Suprapubic skin (tissue), 4 donors: ENCODE measurements at regions not wholly inside any gene's neighbourhood (a gene's known extent, or its start where the extent isn't known, plus 50 kb on each side); places are given as distances from the start of the nearest gene placed in this dataset.
"Not testable (repeated sequence)": the region's sequence is repeated elsewhere in the genome, so short reads cannot be mapped to it uniquely, and the experiment has no call there.

Experiments
- DNase-seq, 2 donors: peaks; one replicate each; pipeline ENCODE4 v3.0.0-alpha.2; 2019; ENCODE audit warnings: low spot score in 2 of 2
- H3K27ac ChIP-seq: fragments of 200-600 bp; sonication (generic); one replicate; pipeline ENCODE4 v1.5.1; 2019
- H3K27me3 ChIP-seq: fragments of 200-600 bp; sonication (generic); one replicate; pipeline ENCODE4 v1.5.1; 2019
- H3K36me3 ChIP-seq: fragments of 200-600 bp; sonication (generic); one replicate; pipeline ENCODE4 v1.5.1; 2019
- H3K4me1 ChIP-seq: fragments of 200-600 bp; sonication (generic); one replicate; pipeline ENCODE4 v1.5.1; 2019
- H3K4me3 ChIP-seq: fragments of 200-600 bp; sonication (generic); one replicate; pipeline ENCODE4 v1.5.1; 2019; ENCODE audit warnings: mild to moderate bottlenecking
- H3K9me3 ChIP-seq: fragments of 200-600 bp; sonication (generic); one replicate; pipeline ENCODE4 v1.5.1; 2019
- EP300 ChIP-seq: sonication (generic); formaldehyde crosslinking; IDR thresholded peaks from one replicate; pipeline ENCODE4 v1.6.1; 2017; ENCODE audit warnings: antibody characterized with exemption
- POLR2A ChIP-seq, 2 donors: fragments of 450-650 bp; IDR thresholded peaks; one replicate each; pipeline ENCODE4 v1.6.1; 2017; ENCODE audit warnings: antibody characterized with exemption in 2 of 2, mild to moderate bottlenecking in 2 of 2, moderate library complexity in 2 of 2
- POLR2AphosphoS5 ChIP-seq, 3 donors: sonication (generic); formaldehyde crosslinking; IDR thresholded peaks; one replicate each; pipeline ENCODE4 v1.6.1; 2017; ENCODE audit warnings: antibody characterized with exemption in 3 of 3
- WGBS: methylation state at CpG from one replicate; pipeline ENCODE4 v1.1.5; 2018; 5-methylcytosine and 5-hydroxymethylcytosine counted together
- TF ChIP-seq, protein P1 (sequence below), 2 donors: fragments of 200-600 bp in 1 of 2; fragments of 450-650 bp in 1 of 2; sonication (generic) in 1 of 2; IDR thresholded peaks; one replicate each; pipeline ENCODE4 v1.5.1; 2016 to 2019; ENCODE audit warnings: antibody characterized with exemption in 2 of 2, mild to moderate bottlenecking in 1 of 2, moderate library complexity in 1 of 2

DNA sequence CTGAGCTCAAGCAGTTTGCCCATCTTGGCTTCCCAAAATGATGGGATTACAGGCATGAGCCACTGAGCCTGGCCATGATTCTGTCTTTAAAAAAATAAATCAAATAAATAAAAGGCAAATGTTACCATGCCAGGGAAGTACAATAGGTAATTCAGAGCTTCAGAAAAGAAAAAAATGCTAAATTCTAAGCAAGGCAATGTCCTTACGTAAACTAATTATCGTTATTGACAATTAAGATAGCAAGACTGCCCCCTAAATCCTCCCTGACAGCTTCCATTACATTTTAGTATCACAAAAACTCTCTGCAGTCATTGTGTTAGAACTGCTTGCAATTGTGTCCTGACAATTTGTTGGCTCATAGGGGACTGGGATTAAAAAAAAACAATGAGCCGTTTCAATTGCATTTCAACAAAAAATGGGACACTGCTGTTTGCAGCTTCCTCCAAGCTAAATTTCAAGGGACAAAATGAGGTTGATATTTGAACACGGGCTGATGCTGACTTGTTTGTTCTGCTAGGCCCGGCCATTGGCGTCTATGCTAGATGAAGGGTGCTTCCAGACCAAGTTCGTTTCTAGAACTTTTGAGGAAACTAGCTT lies 88.9 kb downstream of the MOGAT1 start:
- no peak for TF ChIP-seq EP300
- TF ChIP-seq, protein P1, sequence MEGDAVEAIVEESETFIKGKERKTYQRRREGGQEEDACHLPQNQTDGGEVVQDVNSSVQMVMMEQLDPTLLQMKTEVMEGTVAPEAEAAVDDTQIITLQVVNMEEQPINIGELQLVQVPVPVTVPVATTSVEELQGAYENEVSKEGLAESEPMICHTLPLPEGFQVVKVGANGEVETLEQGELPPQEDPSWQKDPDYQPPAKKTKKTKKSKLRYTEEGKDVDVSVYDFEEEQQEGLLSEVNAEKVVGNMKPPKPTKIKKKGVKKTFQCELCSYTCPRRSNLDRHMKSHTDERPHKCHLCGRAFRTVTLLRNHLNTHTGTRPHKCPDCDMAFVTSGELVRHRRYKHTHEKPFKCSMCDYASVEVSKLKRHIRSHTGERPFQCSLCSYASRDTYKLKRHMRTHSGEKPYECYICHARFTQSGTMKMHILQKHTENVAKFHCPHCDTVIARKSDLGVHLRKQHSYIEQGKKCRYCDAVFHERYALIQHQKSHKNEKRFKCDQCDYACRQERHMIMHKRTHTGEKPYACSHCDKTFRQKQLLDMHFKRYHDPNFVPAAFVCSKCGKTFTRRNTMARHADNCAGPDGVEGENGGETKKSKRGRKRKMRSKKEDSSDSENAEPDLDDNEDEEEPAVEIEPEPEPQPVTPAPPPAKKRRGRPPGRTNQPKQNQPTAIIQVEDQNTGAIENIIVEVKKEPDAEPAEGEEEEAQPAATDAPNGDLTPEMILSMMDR (IDR thresholded peaks at IDR 0.05): no peak
- TF ChIP-seq POLR2A (IDR thresholded peaks at IDR 0.05): no peak
- TF ChIP-seq POLR2AphosphoS5 (IDR thresholded peaks at IDR 0.05): no peak
- 78% methylated on average over 7 of the region's 7 CpGs for WGBS

DNA sequence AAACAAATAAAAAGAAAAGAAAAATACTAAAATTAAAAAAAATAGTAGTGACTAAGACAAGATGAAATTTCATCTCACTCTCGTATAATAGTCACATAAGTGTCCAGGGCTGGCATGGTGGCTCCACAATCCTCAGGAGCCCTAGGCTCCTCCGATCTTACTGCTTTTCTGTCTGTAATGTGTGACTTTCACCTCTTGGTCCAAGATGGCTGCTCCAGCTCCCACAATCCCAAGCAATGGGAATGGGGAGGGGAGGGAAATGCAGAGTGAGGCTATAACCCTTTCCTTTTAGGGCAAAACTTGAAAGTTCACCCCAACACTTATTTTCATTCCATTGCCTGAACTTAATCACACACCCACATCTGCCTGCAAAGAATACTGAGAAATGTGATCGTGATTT lies 90.4 kb downstream of the MOGAT1 start:
- H3K4me1 ChIP-seq: no peaks in the 10 kb centered on the region
- H3K9me3 ChIP-seq: no peaks in the 10 kb centered on the region
- H3K27ac ChIP-seq: no peak overlapping the region
- TF ChIP-seq EP300: no peak
- TF ChIP-seq POLR2AphosphoS5 (IDR thresholded peaks at IDR 0.05): no peak
- TF ChIP-seq, protein P1 (IDR thresholded peaks at IDR 0.05): no peak
- no peak for TF ChIP-seq POLR2A (IDR thresholded peaks at IDR 0.05)
- WGBS: 87% methylated on average over 3 of the region's 3 CpGs
- no peak overlapping the region for H3K4me3 ChIP-seq
- no peaks in the 10 kb centered on the region for H3K27me3 ChIP-seq
- DNase-seq: no peak
- no peaks in the 10 kb centered on the region for H3K36me3 ChIP-seq

More for the DNA sequence above, 88.9 kb downstream of the MOGAT1 start:
- Histone ChIP-seq H3K9me3 (no peaks in the 10 kb centered on the region), H3K36me3 (no peaks in the 10 kb centered on the region), H3K4me3 (no peak overlapping the region), H3K27ac (no peak overlapping the region), H3K4me1 (no peaks in the 10 kb centered on the region), H3K27me3 (no peaks in the 10 kb centered on the region)
- no peak for DNase-seq

DNA sequence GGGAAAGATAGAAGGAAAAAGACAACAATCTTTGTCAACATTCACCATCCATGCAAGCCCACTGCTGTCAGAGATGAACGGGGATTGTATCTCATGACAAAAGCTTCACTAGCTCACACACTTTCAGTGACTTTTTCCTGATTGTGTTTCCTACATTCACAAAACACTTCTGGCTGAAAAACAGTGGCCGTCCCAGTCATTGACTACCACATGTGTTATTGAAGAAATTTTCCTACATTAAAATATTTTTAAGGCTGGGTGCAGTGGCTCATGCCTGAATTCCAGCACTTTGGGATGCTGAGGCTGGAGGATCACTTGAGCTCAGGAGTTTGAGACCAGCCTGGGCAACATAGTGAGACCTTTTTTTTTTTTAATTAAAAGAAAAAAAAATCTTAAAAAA lies 90.9 kb downstream of the MOGAT1 start:
- H3K9me3 ChIP-seq: no peaks in the 10 kb centered on the region
- H3K27ac ChIP-seq: no peak overlapping the region
- DNase-seq: no peak
- TF ChIP-seq POLR2AphosphoS5 (IDR thresholded peaks at IDR 0.05) (no peak), EP300 (no peak), POLR2A (IDR thresholded peaks at IDR 0.05) (no peak)
- TF ChIP-seq, protein P1 (IDR thresholded peaks at IDR 0.05): no peak
- H3K4me3 ChIP-seq: no peak overlapping the region
- H3K36me3 ChIP-seq: no peaks in the 10 kb centered on the region
- H3K4me1 ChIP-seq: no peaks in the 10 kb centered on the region
- 47% methylated on average over 2 of the region's 2 CpGs for WGBS
- H3K27me3 ChIP-seq: no peaks in the 10 kb centered on the region

DNA sequence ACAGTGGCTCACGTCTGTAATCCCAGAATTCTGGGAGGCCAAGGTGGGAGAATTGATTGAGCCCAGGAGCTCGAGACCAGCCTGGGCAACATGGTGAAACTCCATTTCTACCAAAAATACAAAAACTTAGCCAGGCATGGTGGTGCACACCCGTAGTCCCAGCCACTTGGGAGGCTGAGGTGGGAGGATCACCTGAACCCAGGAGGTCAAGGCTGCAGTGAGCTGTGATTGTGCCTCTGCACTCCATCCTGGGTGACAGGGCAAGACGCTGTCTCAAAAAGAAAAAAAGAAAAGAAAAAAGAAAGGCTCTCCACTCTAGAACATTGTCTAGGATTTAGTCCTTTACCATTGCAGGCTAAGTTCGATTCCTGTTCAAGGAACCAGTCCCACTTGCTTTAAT lies 94.4 kb downstream of the MOGAT1 start:
- H3K4me1 ChIP-seq, DNase-seq: not testable (repeated sequence)

DNA sequence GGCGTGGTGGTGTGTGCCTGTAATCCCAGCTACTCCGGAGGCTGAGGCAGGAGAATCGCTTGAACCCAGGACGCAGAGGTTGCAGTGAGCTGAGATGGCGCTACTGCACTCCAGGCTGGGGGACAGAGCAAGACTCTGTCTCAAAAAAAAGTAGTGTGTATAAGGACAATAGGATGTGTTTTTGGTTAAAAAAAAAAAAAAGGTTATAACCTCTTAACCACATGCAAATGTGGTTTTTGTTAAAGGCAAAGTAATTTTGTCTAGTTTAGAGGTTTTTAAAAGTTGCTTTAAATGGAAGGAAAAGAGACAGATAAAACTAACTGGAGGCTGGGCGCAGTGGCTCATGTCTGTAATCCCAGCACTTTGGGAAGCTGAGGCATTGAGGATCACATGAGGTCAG lies 92.8 kb upstream of the ACSL3 start:
- H3K9me3 ChIP-seq, H3K4me1 ChIP-seq, H3K4me3 ChIP-seq, DNase-seq, H3K27ac ChIP-seq, H3K27me3 ChIP-seq, H3K36me3 ChIP-seq: not testable (repeated sequence)
- WGBS: 87% methylated on average over 6 of the region's 6 CpGs

More for the DNA sequence above, 94.4 kb downstream of the MOGAT1 start:
- not testable (repeated sequence) for H3K36me3 ChIP-seq, H3K27me3 ChIP-seq, H3K9me3 ChIP-seq, H3K4me3 ChIP-seq, H3K27ac ChIP-seq
- 67% methylated on average over 5 of the region's 5 CpGs for WGBS

DNA sequence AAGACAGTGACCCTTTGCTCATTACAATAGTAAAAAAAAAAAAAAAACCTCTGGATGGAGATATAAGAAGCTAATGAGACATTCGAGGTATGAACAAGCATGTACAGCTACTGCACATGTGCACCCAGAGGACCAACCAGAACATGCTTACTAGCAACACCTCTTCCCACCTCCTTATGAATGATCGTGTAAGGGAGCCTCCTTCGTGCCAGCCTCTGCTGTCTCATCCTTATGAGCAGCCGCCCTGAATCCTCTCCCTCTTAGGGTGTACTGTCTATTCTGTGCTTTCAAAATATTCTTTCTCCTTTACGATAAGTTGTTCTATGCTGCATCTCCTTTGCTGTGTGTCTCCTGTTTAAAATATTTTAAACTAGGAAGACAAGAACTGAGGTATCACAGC lies 91.4 kb upstream of the ACSL3 start:
- no peak for DNase-seq
- Histone ChIP-seq H3K4me3 (no peak overlapping the region), H3K36me3 (no peaks in the 10 kb centered on the region), H3K4me1 (no peaks in the 10 kb centered on the region), H3K27ac (no peak overlapping the region), H3K9me3 (no peaks in the 10 kb centered on the region), H3K27me3 (no peaks in the 10 kb centered on the region)
- WGBS: 71% methylated on average over 5 of the region's 5 CpGs
- no peak for TF ChIP-seq EP300

DNA sequence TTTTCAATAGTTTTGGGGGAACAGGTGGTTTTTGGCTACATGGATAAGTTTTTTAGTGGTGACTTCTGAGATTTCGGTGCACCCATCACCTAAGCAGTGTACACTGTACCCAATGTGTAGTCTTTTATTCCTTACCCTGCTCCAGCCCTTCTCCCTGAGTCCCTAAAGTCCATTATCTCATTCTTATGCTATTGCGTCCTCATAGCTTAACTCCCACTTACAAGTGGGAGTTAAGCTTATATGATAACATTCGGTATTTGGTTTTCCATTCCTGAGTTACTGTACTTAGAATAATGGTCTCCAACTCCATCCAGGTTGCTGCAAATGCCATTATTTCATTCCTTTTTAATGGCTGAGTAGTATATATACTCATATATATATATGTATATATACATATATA lies 90.9 kb upstream of the ACSL3 start:
- H3K36me3 ChIP-seq: no peaks in the 10 kb centered on the region
- DNase-seq: no peak
- WGBS: 94% methylated on average over 3 of the region's 3 CpGs
- no peak overlapping the region for H3K4me3 ChIP-seq
- H3K9me3 ChIP-seq: no peaks in the 10 kb centered on the region
- H3K4me1 ChIP-seq: no peaks in the 10 kb centered on the region
- H3K27me3 ChIP-seq: no peaks in the 10 kb centered on the region
- no peak overlapping the region for H3K27ac ChIP-seq
- TF ChIP-seq POLR2A (IDR thresholded peaks at IDR 0.05): no peak
- no peak for TF ChIP-seq EP300
- no peak for TF ChIP-seq POLR2AphosphoS5 (IDR thresholded peaks at IDR 0.05)
- TF ChIP-seq, protein P1 (IDR thresholded peaks at IDR 0.05): no peak
